ENCODE measurements at regions not wholly inside any gene's neighbourhood (a gene's known extent, or its start where the extent isn't known, plus 50 kb on each side); places are given as distances from the start of the nearest gene placed in this dataset.
A peak's percentile ranks its signal among the peaks of the same experiment; 100 is the strongest.

- Histone ChIP-seq H3K36me3 (ENCODE audit: insufficient read depth, low read length) (no peaks in the 10 kb centered on the region), H3F3A (ENCODE audit: insufficient read depth, low read length) (no peaks in the 10 kb centered on the region), H3K4me1 (ENCODE audit: insufficient read depth, low read length, severe bottlenecking) (no peaks in the 10 kb centered on the region), H4K20me1 (ENCODE audit: insufficient read depth, low read length) (no peaks in the 10 kb centered on the region), H2AFZ (ENCODE audit: low read length) (no peak overlapping the region), H3K9me3 (ENCODE audit: low read length) (no peaks in the 10 kb centered on the region), H3K4me2 (ENCODE audit: low read length) (no peak overlapping the region), H3K79me2 (ENCODE audit: insufficient read depth, low read length) (no peaks in the 10 kb centered on the region), H3K4me3 (ENCODE audit: low read depth, low read length, poor library complexity, severe bottlenecking) (no peak overlapping the region), H3K9me2 (ENCODE audit: low read depth, low read length) (no peaks in the 10 kb centered on the region), H3K27me3 (ENCODE audit: insufficient read depth, low read length) (no peaks in the 10 kb centered on the region), H3K27ac (ENCODE audit: low read depth, low read length, poor library complexity, severe bottlenecking) (no peak overlapping the region), H3K9ac (ENCODE audit: low read length) (no peak overlapping the region)
- TF ChIP-seq CTCF (IDR thresholded peaks at IDR 0.05; ENCODE audit: low read length) (peak; percentile 23), EZH2 (IDR thresholded peaks at IDR 0.05; ENCODE audit: borderline replicate concordance, low read length) (no peak)
Observed at GRCh38 chr2:139031722-139032121, 251.5 kb upstream of the NXPH2 start.

GRCh38 chr2:139020287-139020686, 240.1 kb upstream of the NXPH2 start:
- Histone ChIP-seq H3K9me3 (ENCODE audit: low read length) (no peaks in the 10 kb centered on the region), H3K9me2 (ENCODE audit: low read depth, low read length) (no peaks in the 10 kb centered on the region), H3K27ac (ENCODE audit: low read depth, low read length, poor library complexity, severe bottlenecking) (no peak overlapping the region), H3K4me1 (ENCODE audit: insufficient read depth, low read length, severe bottlenecking) (no peaks in the 10 kb centered on the region), H3K4me3 (ENCODE audit: low read depth, low read length, poor library complexity, severe bottlenecking) (no peak overlapping the region), H3K36me3 (ENCODE audit: insufficient read depth, low read length) (no peaks in the 10 kb centered on the region), H4K20me1 (ENCODE audit: insufficient read depth, low read length) (no peaks in the 10 kb centered on the region), H3K9ac (ENCODE audit: low read length) (no peak overlapping the region), H3K27me3 (ENCODE audit: insufficient read depth, low read length) (no peaks in the 10 kb centered on the region), H3K79me2 (ENCODE audit: insufficient read depth, low read length) (no peaks in the 10 kb centered on the region), H3F3A (ENCODE audit: insufficient read depth, low read length) (no peaks in the 10 kb centered on the region), H2AFZ (ENCODE audit: low read length) (no peak overlapping the region), H3K4me2 (ENCODE audit: low read length) (no peak overlapping the region)
- TF ChIP-seq CTCF (IDR thresholded peaks at IDR 0.05; ENCODE audit: low read length), result no peak
- no peak for TF ChIP-seq EZH2 (IDR thresholded peaks at IDR 0.05; ENCODE audit: borderline replicate concordance, low read length)

GRCh38 chr2:139018252-139018651, 238.1 kb upstream of the NXPH2 start:
- Histone ChIP-seq H3K9me2 (ENCODE audit: low read depth, low read length) (no peaks in the 10 kb centered on the region), H3F3A (ENCODE audit: insufficient read depth, low read length) (no peaks in the 10 kb centered on the region), H3K27ac (ENCODE audit: low read depth, low read length, poor library complexity, severe bottlenecking) (no peak overlapping the region), H3K27me3 (ENCODE audit: insufficient read depth, low read length) (no peaks in the 10 kb centered on the region), H3K36me3 (ENCODE audit: insufficient read depth, low read length) (no peaks in the 10 kb centered on the region), H2AFZ (ENCODE audit: low read length) (no peak overlapping the region), H3K9ac (ENCODE audit: low read length) (no peak overlapping the region), H3K4me2 (ENCODE audit: low read length) (no peak overlapping the region), H3K9me3 (ENCODE audit: low read length) (no peaks in the 10 kb centered on the region), H4K20me1 (ENCODE audit: insufficient read depth, low read length) (no peaks in the 10 kb centered on the region), H3K4me1 (ENCODE audit: insufficient read depth, low read length, severe bottlenecking) (no peaks in the 10 kb centered on the region), H3K4me3 (ENCODE audit: low read depth, low read length, poor library complexity, severe bottlenecking) (no peak overlapping the region), H3K79me2 (ENCODE audit: insufficient read depth, low read length) (no peaks in the 10 kb centered on the region)
- no peak for TF ChIP-seq CTCF (IDR thresholded peaks at IDR 0.05; ENCODE audit: low read length)
- no peak for TF ChIP-seq EZH2 (IDR thresholded peaks at IDR 0.05; ENCODE audit: borderline replicate concordance, low read length)

Data from OCI-LY1 (cell line).